ENCODE measurements at regions not wholly inside any gene's neighbourhood (a gene's known extent, or its start where the extent isn't known, plus 50 kb on each side); places are given as distances from the start of the nearest gene placed in this dataset.
A peak's percentile ranks its signal among the peaks of the same experiment; 100 is the strongest.

- ATAC-seq (no peak), DNase-seq (no peak)
- intact Hi-C loops (cut with DNase I): no loop called here
These were observed 498.2 kb upstream of the C1orf87 start for GRCh38 chr1:60571811-60572210.

GRCh38 chr1:60569189-60569588 lies 495.6 kb upstream of the C1orf87 start:
- no peak for ATAC-seq
- DNase-seq: no peak
- intact Hi-C loops (cut with DNase I): no loop called here

- intact Hi-C loops (cut with DNase I): no loop called here
- DNase-seq (no peak), ATAC-seq (no peak)
These were observed 493.7 kb upstream of the C1orf87 start for GRCh38 chr1:60567256-60567655.

GRCh38 chr1:60564916-60565750 lies 491.6 kb upstream of the C1orf87 start:
- ATAC-seq (peak; percentile 27 to 63), DNase-seq (no peak)
- intact Hi-C loops (cut with DNase I): no loop called here

DNA sequence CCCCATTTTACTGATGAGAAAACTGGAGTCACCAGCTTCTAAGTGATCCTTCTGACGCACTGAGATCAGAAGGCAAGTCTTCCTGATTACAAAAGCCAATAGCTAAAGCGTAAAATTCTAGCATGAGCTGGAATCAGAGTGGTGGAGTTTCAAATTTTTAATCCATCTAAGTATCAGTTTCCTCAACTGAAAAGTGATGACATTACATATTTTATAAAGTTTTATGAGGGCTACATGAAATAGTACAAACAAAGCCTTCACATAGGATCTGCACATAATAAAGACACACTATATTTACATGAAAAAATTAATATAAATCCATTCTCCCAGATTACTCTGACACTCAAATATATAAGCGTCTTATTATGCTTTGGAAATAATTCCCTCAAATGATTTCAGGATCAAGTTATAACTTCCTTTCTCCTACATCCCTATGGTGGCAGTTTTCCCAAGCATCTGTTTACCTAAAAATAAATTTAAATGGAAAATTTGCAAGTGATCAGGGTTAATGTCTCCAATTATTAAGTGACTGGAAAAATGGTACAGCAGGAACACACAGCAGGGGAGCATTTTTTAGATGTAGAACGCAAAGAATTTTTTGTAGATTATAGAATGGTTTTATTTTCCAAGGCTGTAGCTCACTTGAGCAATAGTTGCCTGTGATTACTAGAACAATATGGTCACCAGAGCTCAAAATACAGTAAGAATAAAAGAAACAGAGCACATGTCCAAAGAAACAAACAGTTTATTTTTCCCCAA lies 490.4 kb upstream of the C1orf87 start:
- intact Hi-C loops (cut with DNase I): no loop called here
- ATAC-seq (no peak), DNase-seq (no peak)

- ATAC-seq: peak in 1 of 2 donors; percentile 64
- no peak for DNase-seq
- intact Hi-C loops (cut with DNase I): no loop called here
These were observed 489.2 kb upstream of the C1orf87 start for GRCh38 chr1:60562740-60563139.

DNA sequence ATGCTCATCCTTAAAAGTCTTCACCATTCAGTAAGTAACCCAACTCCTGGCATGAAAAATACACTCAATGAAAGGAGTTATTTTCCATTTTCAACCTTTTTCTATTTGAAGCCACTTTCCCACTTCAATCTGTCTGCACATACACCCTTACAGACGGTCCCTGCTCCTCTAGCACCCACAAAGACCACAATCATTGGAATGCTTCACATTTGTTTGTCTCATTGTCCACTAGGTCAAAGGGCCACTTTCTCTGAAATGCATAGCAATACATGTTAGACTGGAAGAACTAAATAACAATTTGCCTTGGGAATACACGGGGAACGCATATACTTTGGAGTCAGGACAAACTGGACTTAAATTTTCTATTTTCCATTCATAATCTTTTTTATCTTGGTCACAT lies 487.1 kb upstream of the C1orf87 start:
- no peak for DNase-seq
- intact Hi-C loops (cut with DNase I): no loop called here
- ATAC-seq: no peak

DNA sequence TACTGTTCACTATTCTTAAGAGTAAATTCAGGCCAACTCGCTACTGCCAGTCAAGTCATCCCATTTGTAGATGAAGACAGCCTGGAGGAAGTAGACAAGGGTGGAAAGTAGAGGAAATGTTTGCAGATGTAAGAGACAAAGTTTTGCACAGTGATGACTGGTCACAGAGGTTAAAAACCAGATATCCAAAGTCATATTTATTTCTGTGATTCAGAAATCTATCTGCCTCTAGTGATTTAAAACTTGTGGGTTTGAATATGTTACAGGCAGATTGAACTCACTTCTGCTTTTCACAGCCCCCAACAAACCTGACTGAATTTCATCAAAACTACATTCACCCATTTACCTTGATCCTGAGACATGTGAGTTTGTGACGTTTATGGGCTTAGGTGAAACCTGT lies 484.7 kb upstream of the C1orf87 start:
- intact Hi-C loops (cut with DNase I): no loop called here
- ATAC-seq (no peak), DNase-seq (no peak)

DNA sequence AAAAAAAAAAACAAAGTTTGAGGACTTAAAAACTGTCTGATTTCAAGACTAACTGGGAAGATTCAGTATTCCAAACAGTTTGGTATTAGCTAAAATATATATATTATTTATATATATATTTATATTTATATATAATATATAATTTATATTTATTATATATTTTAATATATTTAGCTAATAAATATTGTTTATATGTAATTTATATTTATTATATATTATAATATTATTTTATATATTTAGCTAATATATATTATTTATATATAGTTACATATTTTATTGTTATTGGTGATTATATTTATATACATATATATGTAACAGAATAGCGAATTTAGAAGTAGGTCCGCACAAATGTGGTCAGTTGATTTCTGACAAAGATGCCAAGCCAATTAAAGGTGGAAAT lies 480.2 kb upstream of the C1orf87 start:
- DNase-seq (no peak), ATAC-seq (no peak)
- intact Hi-C loops (cut with DNase I): no loop called here

DNA sequence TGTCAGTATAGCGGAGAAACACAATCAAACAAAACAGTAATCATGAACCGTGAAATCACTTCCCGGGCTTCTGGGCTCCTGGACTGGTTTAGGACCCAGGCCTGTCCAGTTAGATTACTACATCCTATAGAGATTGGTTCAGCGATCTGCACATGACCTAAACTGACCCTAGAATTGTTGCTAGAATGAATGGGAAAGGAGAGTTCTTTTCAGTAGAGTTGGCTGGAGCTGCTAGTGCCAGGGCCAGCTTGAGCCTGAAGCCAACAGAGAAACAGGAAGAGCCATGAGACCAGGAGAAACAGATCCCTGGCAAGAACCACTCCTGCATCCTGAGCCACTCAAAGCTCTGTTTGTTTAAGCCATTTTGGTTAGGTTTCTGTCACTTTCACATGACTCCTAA lies 474.3 kb upstream of the C1orf87 start:
- DNase-seq: no peak
- intact Hi-C loops (cut with DNase I): no loop called here
- ATAC-seq: peak in 1 of 2 donors; percentile 65

DNA sequence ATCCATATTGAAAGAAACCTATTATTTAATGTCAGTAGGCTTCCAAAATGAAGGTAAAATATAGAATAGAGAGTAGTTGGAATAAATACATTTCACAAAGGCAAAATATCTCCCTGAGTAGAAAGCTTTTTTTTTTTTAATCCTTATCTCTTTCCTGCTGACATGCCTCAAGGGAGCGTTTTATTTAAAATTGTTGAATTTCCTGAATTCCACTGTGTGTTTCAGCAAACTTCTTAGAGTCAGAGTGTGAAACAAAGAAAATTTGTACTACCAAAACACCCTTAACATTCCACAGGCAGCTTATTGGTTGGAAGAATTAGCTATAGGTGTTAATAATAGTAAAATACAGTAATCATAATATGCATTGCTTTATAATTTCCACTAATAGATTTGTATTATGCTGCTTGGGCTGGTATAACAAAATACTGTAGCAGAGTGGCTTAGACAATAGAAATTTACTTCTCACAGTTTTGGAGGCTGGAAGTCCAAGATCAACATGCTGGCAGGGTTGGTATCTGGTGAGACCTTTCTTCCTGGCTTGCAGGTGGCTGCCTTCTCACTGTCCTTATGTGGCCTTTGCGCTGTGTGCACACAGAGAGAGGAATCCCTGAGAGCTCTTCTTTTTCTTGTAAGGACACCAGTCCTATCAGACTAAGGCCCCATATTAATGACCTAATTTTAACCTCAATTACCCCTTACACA lies 468.4 kb upstream of the C1orf87 start:
- ATAC-seq: no peak
- DNase-seq: no peak
- intact Hi-C loops (cut with DNase I): no loop called here

DNA sequence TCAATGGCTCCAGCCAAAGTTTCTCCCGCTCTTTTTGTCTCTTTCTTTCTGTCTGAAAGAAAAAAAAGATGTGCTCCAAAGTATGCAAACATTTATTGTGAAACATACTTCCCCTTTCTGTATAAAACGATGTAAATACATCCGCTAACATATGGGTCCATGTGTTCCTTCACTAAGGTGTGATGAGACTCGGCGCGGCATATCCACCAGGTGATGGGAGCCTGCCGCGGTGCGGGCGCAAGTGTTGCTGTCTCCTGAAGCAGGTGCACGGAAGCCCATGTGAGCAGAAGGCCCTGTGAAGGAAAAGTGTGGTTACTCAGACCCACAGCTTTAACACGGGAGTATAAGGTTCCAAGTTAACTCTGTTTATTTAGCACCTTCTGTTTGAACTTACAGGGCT lies 466.6 kb upstream of the C1orf87 start:
- DNase-seq (no peak), ATAC-seq (no peak)
- intact Hi-C loops (cut with DNase I): no loop called here

DNA sequence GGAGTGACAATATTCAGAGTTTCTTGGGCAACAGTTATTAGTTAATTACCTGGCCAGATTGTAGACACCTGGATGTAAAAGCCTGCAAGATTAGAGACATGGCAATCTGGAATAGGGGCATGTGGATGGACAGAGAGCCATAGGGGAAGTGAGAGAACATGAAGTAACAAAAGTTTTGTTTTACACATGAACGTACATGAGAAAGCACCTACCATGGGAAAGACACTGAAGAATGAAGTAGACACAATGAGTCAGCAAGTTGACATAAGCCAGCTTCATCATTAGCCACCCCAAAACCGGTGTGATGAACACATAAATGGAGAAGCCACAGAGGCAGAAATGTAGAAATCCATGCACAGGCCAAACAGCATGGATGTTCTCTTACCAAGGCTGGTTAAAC lies 462.1 kb upstream of the C1orf87 start:
- DNase-seq: no peak
- no peak for ATAC-seq
- intact Hi-C loops (cut with DNase I): no loop called here

- ATAC-seq (no peak), DNase-seq (no peak)
- intact Hi-C loops (cut with DNase I): no loop called here
These were observed 454.0 kb upstream of the C1orf87 start for GRCh38 chr1:60527567-60527966.

- DNase-seq (no peak), ATAC-seq (no peak)
- intact Hi-C loops (cut with DNase I): no loop called here
These were observed 443.4 kb upstream of the C1orf87 start for GRCh38 chr1:60516996-60517395.

DNA sequence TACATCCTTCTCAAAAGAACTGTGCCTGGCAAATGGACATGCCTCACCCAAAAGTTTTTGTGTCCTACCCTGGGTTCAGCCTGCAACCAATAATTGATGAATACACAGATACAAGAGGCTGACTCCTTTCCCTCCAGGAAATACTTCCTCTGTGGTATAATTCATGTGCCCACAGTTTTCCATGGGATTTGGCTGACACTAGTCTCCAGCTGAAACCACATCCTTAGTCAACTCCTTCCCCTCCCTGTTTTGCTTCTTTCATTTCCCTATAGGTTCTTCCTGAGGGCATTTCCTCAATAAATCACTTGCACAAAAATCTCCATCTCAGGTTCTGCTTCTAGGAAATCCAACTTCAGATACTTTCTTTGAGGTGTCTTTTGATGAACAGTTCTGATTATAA lies 436.6 kb upstream of the C1orf87 start:
- ATAC-seq: no peak
- intact Hi-C loops (cut with DNase I): no loop called here
- DNase-seq: no peak

DNA sequence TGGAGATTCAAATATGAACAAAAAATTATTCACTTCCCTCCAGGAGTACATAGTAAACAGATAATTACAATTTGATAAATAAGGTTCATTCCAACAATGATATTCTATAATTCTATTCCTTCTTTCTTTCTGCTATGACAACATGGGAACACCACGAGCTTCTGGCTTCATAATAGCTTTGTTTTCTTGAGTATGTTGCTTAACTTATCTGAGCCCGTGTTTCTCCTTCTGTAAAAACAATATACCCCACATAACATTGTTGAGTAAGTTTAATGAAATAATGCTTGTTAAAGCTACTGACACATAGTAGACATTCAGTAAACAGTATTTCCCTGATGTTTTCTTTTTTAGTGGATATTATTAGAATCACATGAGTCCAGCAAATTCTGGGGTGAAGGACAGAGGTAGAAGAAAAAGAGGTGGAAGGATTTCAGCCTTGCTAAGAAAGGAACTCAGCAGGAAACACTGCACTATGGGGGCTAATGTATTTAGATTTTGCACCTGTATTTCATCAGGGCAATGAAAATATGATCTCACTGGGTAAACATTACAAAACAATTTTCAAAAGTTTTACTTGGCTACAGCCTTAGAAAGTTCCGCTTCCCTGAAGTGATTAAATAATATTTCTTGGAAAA lies 430.8 kb upstream of the C1orf87 start:
- DNase-seq: no peak
- intact Hi-C loops (cut with DNase I): no loop called here
- ATAC-seq: peak in 1 of 2 donors; percentile 24

DNA sequence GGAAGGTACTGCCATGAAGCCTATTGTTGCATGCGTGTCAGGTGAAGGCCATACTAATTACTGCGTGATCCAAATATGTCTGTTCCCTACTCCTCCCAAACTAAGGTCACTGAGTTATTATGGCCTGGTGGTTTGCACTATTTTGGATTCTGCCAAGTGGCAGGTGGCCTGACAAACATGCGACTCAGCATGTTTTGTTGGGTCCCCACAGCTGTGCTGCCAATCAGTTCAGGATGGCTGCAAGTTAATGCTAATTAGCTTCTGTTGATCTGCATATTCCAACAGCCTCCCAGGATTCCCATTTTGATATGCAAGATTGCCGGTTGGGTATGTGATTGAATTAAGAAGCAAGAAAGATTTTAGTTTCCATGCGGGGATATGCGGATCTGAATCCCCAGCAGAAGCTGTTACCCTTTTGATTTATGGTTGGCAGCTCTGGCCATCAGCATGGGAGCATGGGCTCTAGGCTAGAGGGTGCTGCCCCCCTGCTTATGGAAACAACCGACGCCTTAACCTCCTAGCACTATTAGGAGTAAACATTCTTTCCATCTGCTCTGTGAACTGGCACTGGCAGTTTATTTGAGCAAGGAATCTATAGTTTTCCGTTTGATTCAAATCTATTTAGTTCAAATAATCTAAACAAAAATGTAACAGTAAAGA lies 429.8 kb upstream of the C1orf87 start:
- intact Hi-C loops (cut with DNase I): no loop called here
- DNase-seq (no peak), ATAC-seq (no peak)

- intact Hi-C loops (cut with DNase I): no loop called here
- ATAC-seq: no peak
- DNase-seq: no peak
These were observed 428.9 kb upstream of the C1orf87 start for GRCh38 chr1:60502506-60502905.
